Heart right ventricle (tissue), 16 donors: ENCODE measurements at regions not wholly inside any gene's neighbourhood (a gene's known extent, or its start where the extent isn't known, plus 50 kb on each side); places are given as distances from the start of the nearest gene placed in this dataset.

Experiments used
- ATAC-seq, 8 donors: fragments of 200-7000 bp; cut with Tn5 transposase; one replicate each; pipeline ENCODE4 v1.9.1; 2020; ENCODE audit warnings: mild to moderate bottlenecking in 8 of 8, moderate library complexity in 8 of 8, moderate number of reproducible peaks in 1 of 8
- DNase-seq, 2 donors: peaks; one replicate each; pipeline ENCODE4 v3.0.0-alpha.2; 2020
- H3K27ac ChIP-seq, 10 donors: fragments of 200-600 bp; sonication (generic) in 2 of 10; one replicate each; pipeline versions ENCODE4 v1.5.0 to v1.8.0; 2020 to 2022; ENCODE audit warnings: mild to moderate bottlenecking in 3 of 10
- H3K27me3 ChIP-seq, 7 donors: fragments of 200-600 bp; one replicate each; pipeline ENCODE4 v1.8.0; 2021 to 2022; ENCODE audit warnings: mild to moderate bottlenecking in 2 of 7
- H3K36me3 ChIP-seq, 9 donors: fragments of 200-600 bp; sonication (generic) in 1 of 9; one replicate each; pipeline versions ENCODE4 v1.5.0 to v1.8.0; 2020 to 2022; ENCODE audit warnings: mild to moderate bottlenecking in 2 of 9
- H3K4me1 ChIP-seq, 9 donors: fragments of 200-600 bp; sonication (generic) in 1 of 9; one replicate each; pipeline versions ENCODE4 v1.5.0 to v1.8.0; 2020 to 2022; ENCODE audit warnings: mild to moderate bottlenecking in 4 of 9
- H3K4me3 ChIP-seq, 10 donors: fragments of 200-600 bp; sonication (generic) in 2 of 10; one replicate each; pipeline versions ENCODE4 v1.5.0 to v1.8.0; 2020 to 2022; ENCODE audit warnings: mild to moderate bottlenecking in 7 of 10, moderate library complexity in 2 of 10
- H3K9me3 ChIP-seq, 11 donors: fragments of 200-600 bp in 10 of 11; sonication (generic) in 2 of 11; one replicate each; pipeline versions ENCODE4 v1.5.0 to v1.8.0; 2013 to 2022; ENCODE audit warnings: mild to moderate bottlenecking in 2 of 11, control low read depth in 1 of 11, moderate library complexity in 1 of 11
- whole genome bisulfite sequencing, 2 donors: extraction: QIAGEN DNeasy Blood & Tissue Kit; methylation state at CpG; one replicate each; pipeline ENCODE4 v1.1.7; 2013; ENCODE audit warnings: inconsistent platforms in 1 of 2; 5-methylcytosine and 5-hydroxymethylcytosine counted together
- intact Hi-C, 10 donors: fragments of 100-400 bp; cut with DNase I; formaldehyde crosslinking; loops; one replicate each; pipeline versions ENCODE4 v1.11.1 to v1.14.2; 2022
- TF ChIP-seq, protein P1 (sequence below), 9 donors: fragments of 200-600 bp; sonication (generic) in 2 of 9; IDR thresholded peaks; one replicate each; pipeline versions ENCODE4 v1.5.0 to v1.8.0; 2021 to 2022; ENCODE audit warnings: antibody characterized with exemption in 9 of 9, mild to moderate bottlenecking in 5 of 9, moderate library complexity in 1 of 9
- donor health status: Arrhythmogenic right ventricular cardiomyopathy.
- donor health status: ischemic (EF 13 %, LVEDD 7.1; RV severe dilation, severe dysfunction).
- donor health status: healthy with polysubstance abuse.
- donor health status: DM: no; HTN: yes; CAD: no.
- donor health status: DM: no; HTN: no; CAD: no.
- donor health status: ischemic (EF 25% LVEDD 6.9; RV normal size, moderate dysfunction).
- donor health status: ischemic (EF 25% LVEDD 5.7; RV mildly dilated, moderate dysfunction).
- donor health status: healthy.
- donor health status: DM: yes; HTN: yes; CAD: no.
- donor health status: Ischemic cardiomyopathy.
- donor health status: ischemic (EF 35%, LVEDD 5.7; RV mildly dilated, moderate dysfunction).
- donor health status: nonischemic (EF 11% LVEDD 7.7; RV severe dilation, severe dysfunction).
- donor health status: DM: yes; HTN: yes; CAD: no.
- donor health status: PGD.
- donor health status: ischemic (EF 29% LVEDD 5.4; RV normal size, mild dysfunction).
- donor health status: nonischemic (EF 23%, LVEDD 6.1; RV moderate dilation, normal function).

DNA sequence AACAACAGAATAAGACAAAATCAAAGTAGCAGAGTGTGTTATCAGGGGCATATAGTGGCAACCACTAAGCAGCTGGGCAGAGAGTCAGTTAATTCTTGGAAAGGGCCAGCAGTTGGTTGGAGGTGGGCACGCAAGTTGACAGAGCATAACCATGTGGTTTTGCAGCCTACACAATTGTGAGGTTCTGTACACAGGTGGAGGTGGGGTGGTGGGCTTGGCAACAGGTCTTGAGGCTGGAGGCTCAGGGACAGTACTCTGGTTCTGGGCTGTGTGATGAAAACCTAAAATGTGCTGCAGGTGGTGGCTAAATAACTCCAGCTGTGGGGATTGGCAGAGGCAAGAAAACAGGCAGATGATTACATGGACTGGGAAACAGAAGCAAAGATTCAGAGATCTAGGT is 1112.7 kb downstream of the PDHA2 start:
- WGBS, 2 donors, result 89 to 96% methylated on average over 1 of the region's 1 CpG
- intact Hi-C loops, result no loop called here
- TF ChIP-seq, protein P1, sequence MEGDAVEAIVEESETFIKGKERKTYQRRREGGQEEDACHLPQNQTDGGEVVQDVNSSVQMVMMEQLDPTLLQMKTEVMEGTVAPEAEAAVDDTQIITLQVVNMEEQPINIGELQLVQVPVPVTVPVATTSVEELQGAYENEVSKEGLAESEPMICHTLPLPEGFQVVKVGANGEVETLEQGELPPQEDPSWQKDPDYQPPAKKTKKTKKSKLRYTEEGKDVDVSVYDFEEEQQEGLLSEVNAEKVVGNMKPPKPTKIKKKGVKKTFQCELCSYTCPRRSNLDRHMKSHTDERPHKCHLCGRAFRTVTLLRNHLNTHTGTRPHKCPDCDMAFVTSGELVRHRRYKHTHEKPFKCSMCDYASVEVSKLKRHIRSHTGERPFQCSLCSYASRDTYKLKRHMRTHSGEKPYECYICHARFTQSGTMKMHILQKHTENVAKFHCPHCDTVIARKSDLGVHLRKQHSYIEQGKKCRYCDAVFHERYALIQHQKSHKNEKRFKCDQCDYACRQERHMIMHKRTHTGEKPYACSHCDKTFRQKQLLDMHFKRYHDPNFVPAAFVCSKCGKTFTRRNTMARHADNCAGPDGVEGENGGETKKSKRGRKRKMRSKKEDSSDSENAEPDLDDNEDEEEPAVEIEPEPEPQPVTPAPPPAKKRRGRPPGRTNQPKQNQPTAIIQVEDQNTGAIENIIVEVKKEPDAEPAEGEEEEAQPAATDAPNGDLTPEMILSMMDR (IDR thresholded peaks at IDR 0.05), result no peak
- H3K4me1 ChIP-seq, result no peaks in the 10 kb centered on the region
- H3K27ac ChIP-seq, result no peak overlapping the region
- H3K9me3 ChIP-seq, result no peaks in the 10 kb centered on the region
- no peaks in the 10 kb centered on the region for H3K36me3 ChIP-seq
- no peak overlapping the region for H3K4me3 ChIP-seq
- H3K27me3 ChIP-seq, result no peaks in the 10 kb centered on the region
- DNase-seq (no peak), ATAC-seq (no peak)

DNA sequence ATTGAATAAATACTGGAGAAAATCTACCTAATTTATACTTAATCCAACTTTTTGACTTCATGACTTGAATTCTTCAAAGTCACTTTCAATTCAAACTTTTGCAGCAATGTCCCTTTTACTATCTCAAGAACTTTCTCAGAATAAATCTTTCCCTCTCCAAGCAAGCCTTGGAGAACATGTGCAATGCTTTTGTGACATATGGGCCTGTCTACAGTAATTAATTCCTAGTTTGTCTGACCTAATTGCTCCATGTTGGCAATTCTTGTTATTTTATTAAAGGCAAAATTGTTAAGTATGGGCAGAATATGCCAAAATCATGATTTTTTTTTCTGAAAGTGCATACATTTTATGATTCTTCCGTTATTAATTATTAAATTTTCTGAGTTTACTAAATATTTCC is 1115.3 kb downstream of the PDHA2 start:
- no peak for DNase-seq
- ATAC-seq, result no peak
- H3K27me3 ChIP-seq, result no peaks in the 10 kb centered on the region
- intact Hi-C loops, result no loop called here
- TF ChIP-seq, protein P1 (IDR thresholded peaks at IDR 0.05), result no peak
- H3K27ac ChIP-seq, result no peak overlapping the region
- no peak overlapping the region for H3K4me3 ChIP-seq
- H3K36me3 ChIP-seq, result no peaks in the 10 kb centered on the region
- H3K9me3 ChIP-seq, result no peaks in the 10 kb centered on the region
- H3K4me1 ChIP-seq, result no peaks in the 10 kb centered on the region
- WGBS, 2 donors, result 75 to 76% methylated on average over 1 of the region's 1 CpG

DNA sequence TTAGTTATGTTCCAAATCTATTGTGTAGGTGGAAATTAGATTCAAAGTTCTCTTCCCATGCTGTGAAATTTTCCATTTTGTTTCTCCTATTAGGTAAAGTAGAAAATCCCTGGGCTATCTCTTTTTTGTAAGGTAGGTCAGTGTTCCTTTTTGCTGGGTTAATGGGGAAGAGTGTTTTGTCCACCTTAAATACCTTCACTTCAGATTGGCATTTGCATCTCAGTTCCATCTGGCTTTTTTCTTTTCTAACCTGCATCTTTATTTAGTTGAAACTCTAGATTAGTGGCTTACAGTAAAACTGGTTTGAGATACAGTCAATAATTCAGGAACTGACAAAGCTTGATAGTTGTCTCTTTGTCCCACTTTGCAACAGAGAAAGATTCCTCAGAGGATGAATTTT is 1115.8 kb downstream of the PDHA2 start:
- no peak overlapping the region for H3K4me3 ChIP-seq
- H3K27ac ChIP-seq, result no peak overlapping the region
- intact Hi-C loops, result no loop called here
- ATAC-seq, result no peak
- TF ChIP-seq, protein P1 (IDR thresholded peaks at IDR 0.05), result no peak
- no peaks in the 10 kb centered on the region for H3K9me3 ChIP-seq
- no peaks in the 10 kb centered on the region for H3K27me3 ChIP-seq
- H3K4me1 ChIP-seq, result no peaks in the 10 kb centered on the region
- DNase-seq, result no peak
- no peaks in the 10 kb centered on the region for H3K36me3 ChIP-seq

DNA sequence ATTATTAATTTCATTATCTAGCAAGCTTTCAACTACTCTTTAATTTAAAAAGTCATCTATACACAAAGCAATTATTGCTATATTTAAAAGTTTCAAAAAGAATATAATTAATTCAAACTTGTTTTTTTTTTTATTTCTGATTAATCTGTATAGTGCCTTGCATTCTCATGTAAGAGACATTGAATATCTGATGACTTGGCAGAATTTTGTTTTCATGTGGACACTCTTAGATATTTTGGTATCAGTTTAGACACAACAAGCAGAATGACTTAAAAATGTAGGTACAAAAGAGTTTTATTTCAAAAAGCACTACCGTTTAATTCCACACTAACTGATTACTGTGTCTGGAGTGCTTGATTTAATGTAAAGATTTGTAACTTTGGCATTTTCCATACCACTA is 1129.6 kb downstream of the PDHA2 start:
- DNase-seq, result no peak
- intact Hi-C loops, result no loop called here
- Histone ChIP-seq H3K4me1 (no peaks in the 10 kb centered on the region), H3K36me3 (no peaks in the 10 kb centered on the region), H3K27me3 (no peaks in the 10 kb centered on the region), H3K9me3 (peaks cover 0 to 19% (median 0%) of the 10 kb centered on the region in 11 donors), H3K27ac (no peak overlapping the region), H3K4me3 (no peak overlapping the region)
- 81 to 86% methylated on average over 1 of the region's 1 CpG for whole genome bisulfite sequencing, 2 donors
- no peak for ATAC-seq
- TF ChIP-seq, protein P1 (IDR thresholded peaks at IDR 0.05), result no peak

DNA sequence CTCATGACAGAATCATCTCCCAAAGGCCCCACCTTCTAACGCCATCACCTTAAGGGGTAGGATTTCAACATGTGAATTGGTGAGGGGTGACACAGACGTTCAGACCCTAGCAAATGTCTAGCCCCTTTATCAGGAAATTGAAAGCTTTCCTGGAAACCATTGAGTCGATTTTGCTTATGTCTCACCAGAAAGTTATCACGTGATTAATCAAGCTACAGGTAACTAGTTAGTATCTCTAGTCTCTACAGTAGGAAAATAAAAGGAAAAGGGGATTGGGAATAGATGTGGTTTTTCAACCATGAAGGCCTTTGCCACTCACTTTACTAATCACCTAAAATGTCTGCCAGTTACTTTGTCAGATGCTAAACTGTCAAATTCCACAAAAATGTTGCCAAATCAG is 1133.0 kb downstream of the PDHA2 start:
- WGBS, 2 donors, result 70 to 71% methylated on average over 4 of the region's 4 CpGs
- no peak for ATAC-seq

More for the DNA sequence above, 1133.0 kb downstream of the PDHA2 start:
- H3K27ac ChIP-seq, result no peak overlapping the region
- no peaks in the 10 kb centered on the region for H3K27me3 ChIP-seq
- intact Hi-C loops, result no loop called here
- TF ChIP-seq, protein P1 (IDR thresholded peaks at IDR 0.05), result no peak
- no peaks in the 10 kb centered on the region for H3K9me3 ChIP-seq
- H3K4me3 ChIP-seq, result no peak overlapping the region
- no peaks in the 10 kb centered on the region for H3K36me3 ChIP-seq
- DNase-seq, result no peak
- no peaks in the 10 kb centered on the region for H3K4me1 ChIP-seq
